RWPE1 (cell line): ENCODE measurements at regions not wholly inside any gene's neighbourhood (a gene's known extent, or its start where the extent isn't known, plus 50 kb on each side); places are given as distances from the start of the nearest gene placed in this dataset.
"Not testable (repeated sequence)": the region's sequence is repeated elsewhere in the genome, so short reads cannot be mapped to it uniquely, and the experiment has no call there.

Experiments used
- CTCF ChIA-PET: fragments of 350-600 bp; sonication (Branson Sonifier 250); formaldehyde crosslinking; extraction: SDS; loops from one replicate; lab custom pipeline; 2021; lab: Yijun Ruan, JAX
- POLR2A ChIA-PET: fragments of 400-600 bp; formaldehyde crosslinking; extraction: SDS; loops from one replicate; lab custom pipeline; 2020; ENCODE audit warnings: antibody characterized with exemption; ENCODE audit not compliant: low non-redundant PET; lab: Yijun Ruan, JAX
- DNase-seq: peaks from one replicate; pipeline ENCODE4 v3.0.0; 2012; ENCODE audit warnings: low spot score
- H3K27ac ChIP-seq: fragments of 450-650 bp; 2 replicates; pipeline ENCODE4 v1.5.1; 2017
- TF ChIP-seq, protein P1 (sequence below): fragments of 450-650 bp; conservative IDR thresholded peaks from 2 replicates; pipeline ENCODE4 v1.5.1; 2017; ENCODE audit warnings: low read depth, mild to moderate bottlenecking

- POLR2A ChIA-PET = no interaction called here
Measured at GRCh38 chr10:33838731-33839130, 504.3 kb upstream of the NRP1 start.

GRCh38 chr10:33837736-33838135, 503.3 kb upstream of the NRP1 start:
- TF ChIP-seq, protein P1, sequence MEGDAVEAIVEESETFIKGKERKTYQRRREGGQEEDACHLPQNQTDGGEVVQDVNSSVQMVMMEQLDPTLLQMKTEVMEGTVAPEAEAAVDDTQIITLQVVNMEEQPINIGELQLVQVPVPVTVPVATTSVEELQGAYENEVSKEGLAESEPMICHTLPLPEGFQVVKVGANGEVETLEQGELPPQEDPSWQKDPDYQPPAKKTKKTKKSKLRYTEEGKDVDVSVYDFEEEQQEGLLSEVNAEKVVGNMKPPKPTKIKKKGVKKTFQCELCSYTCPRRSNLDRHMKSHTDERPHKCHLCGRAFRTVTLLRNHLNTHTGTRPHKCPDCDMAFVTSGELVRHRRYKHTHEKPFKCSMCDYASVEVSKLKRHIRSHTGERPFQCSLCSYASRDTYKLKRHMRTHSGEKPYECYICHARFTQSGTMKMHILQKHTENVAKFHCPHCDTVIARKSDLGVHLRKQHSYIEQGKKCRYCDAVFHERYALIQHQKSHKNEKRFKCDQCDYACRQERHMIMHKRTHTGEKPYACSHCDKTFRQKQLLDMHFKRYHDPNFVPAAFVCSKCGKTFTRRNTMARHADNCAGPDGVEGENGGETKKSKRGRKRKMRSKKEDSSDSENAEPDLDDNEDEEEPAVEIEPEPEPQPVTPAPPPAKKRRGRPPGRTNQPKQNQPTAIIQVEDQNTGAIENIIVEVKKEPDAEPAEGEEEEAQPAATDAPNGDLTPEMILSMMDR = no peak
- ChIA-PET CTCF (no interaction called here), POLR2A (no interaction called here)
- no peak overlapping the region for H3K27ac ChIP-seq
- no peak for DNase-seq

More at GRCh38 chr10:33838731-33839130, 504.3 kb upstream of the NRP1 start:
- TF ChIP-seq, protein P1 = no peak
- CTCF ChIA-PET = no interaction called here
- H3K27ac ChIP-seq = no peak overlapping the region
- DNase-seq = no peak

- no peak overlapping the region for H3K27ac ChIP-seq
- POLR2A ChIA-PET = no interaction called here
- no peak for DNase-seq
- TF ChIP-seq, protein P1 = no peak
- CTCF ChIA-PET = interaction anchor here (0.7 kb wide), 1 partner anchor 31 kb away, joined by 4 read pairs; no protein-coding TSS in a partner anchor
Measured at GRCh38 chr10:33835556-33835955, 501.1 kb upstream of the NRP1 start.

- ChIA-PET POLR2A (no interaction called here), CTCF (interaction anchor here (0.8 kb wide), 1 partner anchor 29 kb away, joined by 3 read pairs; no protein-coding TSS in a partner anchor)
- no peak for DNase-seq
- no peak overlapping the region for H3K27ac ChIP-seq
- TF ChIP-seq, protein P1 = no peak
Measured at GRCh38 chr10:33833566-33833965, 499.1 kb upstream of the NRP1 start.

DNA sequence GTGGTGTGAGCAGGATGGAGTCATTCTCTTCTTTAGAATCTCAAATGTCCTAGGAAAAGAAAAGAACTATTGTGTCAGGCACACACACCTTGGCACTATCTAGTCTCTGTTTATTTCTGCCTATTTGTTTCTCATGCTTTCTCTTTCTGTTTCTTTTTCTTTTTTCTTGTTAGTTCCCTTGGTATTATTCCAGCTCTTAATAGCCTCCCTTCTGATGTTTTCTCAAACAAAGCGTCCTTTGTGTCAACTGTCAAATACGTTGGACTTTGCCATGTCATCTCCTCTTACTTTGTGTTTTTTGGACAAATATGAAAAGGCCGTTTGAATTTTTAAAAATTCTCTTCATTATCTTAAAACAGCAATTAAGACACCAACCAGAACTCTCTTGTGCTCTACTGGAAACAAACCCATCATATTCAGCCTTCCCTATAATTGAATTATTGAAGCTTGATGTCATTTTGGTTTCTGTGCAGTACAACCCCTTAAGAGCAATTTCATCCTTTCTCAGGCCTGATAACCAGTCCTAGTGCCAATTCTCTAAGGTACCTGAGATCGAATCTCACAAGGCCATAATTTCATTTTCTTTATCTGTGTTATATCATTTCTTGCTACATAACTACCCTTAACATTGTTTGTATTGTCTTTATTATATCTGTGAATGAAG, 497.8 kb upstream of the NRP1 start:
- H3K27ac ChIP-seq = no peak overlapping the region
- CTCF ChIA-PET = interaction anchor here (0.6 kb wide), 1 partner anchor 831 kb away, joined by 3 read pairs; no protein-coding TSS in a partner anchor
- POLR2A ChIA-PET = no interaction called here
- TF ChIP-seq, protein P1 = no peak
- no peak for DNase-seq

- H3K27ac ChIP-seq = no peak overlapping the region
- TF ChIP-seq, protein P1 = no peak
- ChIA-PET CTCF (interaction anchor here (0.6 kb wide), 1 partner anchor 831 kb away, joined by 3 read pairs; no protein-coding TSS in a partner anchor), POLR2A (no interaction called here)
- DNase-seq = no peak
Measured at GRCh38 chr10:33831591-33831990, 497.1 kb upstream of the NRP1 start.

DNA sequence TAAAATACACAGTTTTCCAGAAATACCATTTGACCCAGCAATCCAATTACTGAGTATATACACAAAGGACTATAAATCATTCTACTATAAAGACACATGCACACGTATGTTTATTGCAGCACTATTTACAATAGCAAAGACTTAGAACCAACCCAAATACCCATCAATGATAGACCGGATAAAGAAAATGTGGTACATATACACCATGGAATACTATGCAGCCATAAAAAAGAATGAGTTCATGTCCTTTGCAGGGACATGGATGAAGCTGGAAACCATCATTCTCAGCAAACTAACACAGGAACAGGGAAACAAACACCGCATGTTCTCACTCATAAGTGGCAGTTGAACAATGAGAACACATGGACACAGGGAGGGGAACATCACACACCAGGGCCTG, 495.4 kb upstream of the NRP1 start:
- H3K27ac ChIP-seq, DNase-seq, POLR2A ChIA-PET, CTCF ChIA-PET: not testable (repeated sequence)
